ENCODE measurements at regions not wholly inside any gene's neighbourhood (a gene's known extent, or its start where the extent isn't known, plus 50 kb on each side); places are given as distances from the start of the nearest gene placed in this dataset.

GRCh38 chr21:41681348-41681801, 85.5 kb downstream of the RIPK4 start:
- peak overlapping the region in 1 of 3 donors; percentile 21 for H3K27ac ChIP-seq (ENCODE audit: low read depth in 1 of 3, low read length in 2 of 3)

GRCh38 chr21:41680444-41681347, 86.2 kb downstream of the RIPK4 start:
- H3K36me3 ChIP-seq (ENCODE audit: control insufficient read depth in 3 of 3, insufficient read depth in 2 of 3, low read depth in 1 of 3, low read length in 3 of 3): peaks cover 0 to 2% (median 0%) of the 10 kb centered on the region in 3 donors
- peak overlapping the region in 1 of 3 donors; percentile 1 for H3K4me3 ChIP-seq (ENCODE audit: low read depth in 1 of 3, low read length in 3 of 3)
- DNase-seq: no peak
- peak overlapping the region in 1 of 3 donors; percentile 38 for H3K27ac ChIP-seq (ENCODE audit: low read depth in 1 of 3, low read length in 2 of 3)
- no peaks in the 10 kb centered on the region for H3K27me3 ChIP-seq (ENCODE audit: control insufficient read depth in 3 of 3, insufficient read depth in 3 of 3, low read length in 3 of 3)
- 63 to 76% (median 67%) methylated on average over 23 of the region's 23 CpGs for WGBS, 3 donors
- no peak for FAIRE-seq
- H3K4me1 ChIP-seq (ENCODE audit: control insufficient read depth in 3 of 3, insufficient read depth in 2 of 3, low read depth in 1 of 3, low read length in 2 of 3): peaks cover 0 to 25% (median 0%) of the 10 kb centered on the region in 3 donors
- no peaks in the 10 kb centered on the region for H3K9me3 ChIP-seq (ENCODE audit: control insufficient read depth in 2 of 2, insufficient read depth in 1 of 2, low read depth in 1 of 2, low read length in 1 of 2)

More at GRCh38 chr21:41681348-41681801, 85.5 kb downstream of the RIPK4 start:
- 58 to 85% (median 76%) methylated on average over 20 of the region's 20 CpGs for WGBS, 3 donors
- H3K27me3 ChIP-seq (ENCODE audit: control insufficient read depth in 3 of 3, insufficient read depth in 3 of 3, low read length in 3 of 3): no peaks in the 10 kb centered on the region
- H3K36me3 ChIP-seq (ENCODE audit: control insufficient read depth in 3 of 3, insufficient read depth in 2 of 3, low read depth in 1 of 3, low read length in 3 of 3): peaks cover 0 to 2% (median 0%) of the 10 kb centered on the region in 3 donors
- H3K9me3 ChIP-seq (ENCODE audit: control insufficient read depth in 2 of 2, insufficient read depth in 1 of 2, low read depth in 1 of 2, low read length in 1 of 2): no peaks in the 10 kb centered on the region
- no peak for FAIRE-seq
- peaks cover 0 to 27% (median 0%) of the 10 kb centered on the region in 3 donors for H3K4me1 ChIP-seq (ENCODE audit: control insufficient read depth in 3 of 3, insufficient read depth in 2 of 3, low read depth in 1 of 3, low read length in 2 of 3)
- no peak for DNase-seq
- H3K4me3 ChIP-seq (ENCODE audit: low read depth in 1 of 3, low read length in 3 of 3): peak overlapping the region in 1 of 3 donors; percentile 1

- peak overlapping the region; percentile 87 to 97 (median 96) for H3K27ac ChIP-seq (ENCODE audit: low read depth in 1 of 3, low read length in 2 of 3)
- 7 to 23% (median 15%) methylated on average over 11 of the region's 11 CpGs for WGBS, 3 donors
- FAIRE-seq: no peak
- no peaks in the 10 kb centered on the region for H3K9me3 ChIP-seq (ENCODE audit: control insufficient read depth in 2 of 2, insufficient read depth in 1 of 2, low read depth in 1 of 2, low read length in 1 of 2)
- no peaks in the 10 kb centered on the region for H3K36me3 ChIP-seq (ENCODE audit: control insufficient read depth in 3 of 3, insufficient read depth in 2 of 3, low read depth in 1 of 3, low read length in 3 of 3)
- DNase-seq: peak; percentile 99 to 100
- peak overlapping the region in 1 of 3 donors; percentile 5 for H3K4me3 ChIP-seq (ENCODE audit: low read depth in 1 of 3, low read length in 3 of 3)
- H3K4me1 ChIP-seq (ENCODE audit: control insufficient read depth in 3 of 3, insufficient read depth in 2 of 3, low read depth in 1 of 3, low read length in 2 of 3): peaks cover 0 to 16% (median 0%) of the 10 kb centered on the region in 3 donors
- H3K27me3 ChIP-seq (ENCODE audit: control insufficient read depth in 3 of 3, insufficient read depth in 3 of 3, low read length in 3 of 3): no peaks in the 10 kb centered on the region
Measured at GRCh38 chr21:41678924-41679318, 87.9 kb downstream of the RIPK4 start.

- DNase-seq (peak; percentile 88 to 97), FAIRE-seq (no peak)
- H3K9me3 ChIP-seq (ENCODE audit: control insufficient read depth in 2 of 2, insufficient read depth in 1 of 2, low read depth in 1 of 2, low read length in 1 of 2): no peaks in the 10 kb centered on the region
- H3K36me3 ChIP-seq (ENCODE audit: control insufficient read depth in 3 of 3, insufficient read depth in 2 of 3, low read depth in 1 of 3, low read length in 3 of 3): no peaks in the 10 kb centered on the region
- peaks cover 0 to 16% (median 0%) of the 10 kb centered on the region in 3 donors for H3K4me1 ChIP-seq (ENCODE audit: control insufficient read depth in 3 of 3, insufficient read depth in 2 of 3, low read depth in 1 of 3, low read length in 2 of 3)
- peak overlapping the region; percentile 87 to 97 (median 96) for H3K27ac ChIP-seq (ENCODE audit: low read depth in 1 of 3, low read length in 2 of 3)
- H3K4me3 ChIP-seq (ENCODE audit: low read depth in 1 of 3, low read length in 3 of 3): peak overlapping the region in 1 of 3 donors; percentile 5
- no peaks in the 10 kb centered on the region for H3K27me3 ChIP-seq (ENCODE audit: control insufficient read depth in 3 of 3, insufficient read depth in 3 of 3, low read length in 3 of 3)
- WGBS, 3 donors: 20 to 49% (median 32%) methylated on average over 17 of the region's 17 CpGs
Measured at GRCh38 chr21:41678016-41678923, 88.6 kb downstream of the RIPK4 start.

GRCh38 chr21:41677671-41678015, 89.2 kb downstream of the RIPK4 start:
- Histone ChIP-seq H3K4me3 (ENCODE audit: low read depth in 1 of 3, low read length in 3 of 3) (no peak overlapping the region), H3K9me3 (ENCODE audit: control insufficient read depth in 2 of 2, insufficient read depth in 1 of 2, low read depth in 1 of 2, low read length in 1 of 2) (no peaks in the 10 kb centered on the region), H3K27ac (ENCODE audit: low read depth in 1 of 3, low read length in 2 of 3) (peak overlapping the region in 2 of 3 donors; percentile 96 to 97), H3K36me3 (ENCODE audit: control insufficient read depth in 3 of 3, insufficient read depth in 2 of 3, low read depth in 1 of 3, low read length in 3 of 3) (no peaks in the 10 kb centered on the region), H3K4me1 (ENCODE audit: control insufficient read depth in 3 of 3, insufficient read depth in 2 of 3, low read depth in 1 of 3, low read length in 2 of 3) (peaks cover 0 to 16% (median 0%) of the 10 kb centered on the region in 3 donors), H3K27me3 (ENCODE audit: control insufficient read depth in 3 of 3, insufficient read depth in 3 of 3, low read length in 3 of 3) (no peaks in the 10 kb centered on the region)
- 46 to 66% (median 48%) methylated on average over 8 of the region's 8 CpGs for WGBS, 3 donors
- no peak for FAIRE-seq
- no peak for DNase-seq

- H3K36me3 ChIP-seq (ENCODE audit: control insufficient read depth in 3 of 3, insufficient read depth in 2 of 3, low read depth in 1 of 3, low read length in 3 of 3): no peaks in the 10 kb centered on the region
- no peak overlapping the region for H3K4me3 ChIP-seq (ENCODE audit: low read depth in 1 of 3, low read length in 3 of 3)
- no peaks in the 10 kb centered on the region for H3K27me3 ChIP-seq (ENCODE audit: control insufficient read depth in 3 of 3, insufficient read depth in 3 of 3, low read length in 3 of 3)
- no peak for FAIRE-seq
- no peak overlapping the region for H3K27ac ChIP-seq (ENCODE audit: low read depth in 1 of 3, low read length in 2 of 3)
- H3K4me1 ChIP-seq (ENCODE audit: control insufficient read depth in 3 of 3, insufficient read depth in 2 of 3, low read depth in 1 of 3, low read length in 2 of 3): peaks cover 0 to 16% (median 0%) of the 10 kb centered on the region in 3 donors
- no peaks in the 10 kb centered on the region for H3K9me3 ChIP-seq (ENCODE audit: control insufficient read depth in 2 of 2, insufficient read depth in 1 of 2, low read depth in 1 of 2, low read length in 1 of 2)
- DNase-seq: no peak
- WGBS, 3 donors: 68 to 81% (median 78%) methylated on average over 3 of the region's 3 CpGs
Measured at GRCh38 chr21:41676198-41676597, 90.7 kb downstream of the RIPK4 start.

- 64 to 85% (median 75%) methylated on average over 6 of the region's 6 CpGs for WGBS, 3 donors
- no peak for DNase-seq
- Histone ChIP-seq H3K4me1 (ENCODE audit: control insufficient read depth in 3 of 3, insufficient read depth in 2 of 3, low read depth in 1 of 3, low read length in 2 of 3) (peaks cover 0 to 16% (median 0%) of the 10 kb centered on the region in 3 donors), H3K9me3 (ENCODE audit: control insufficient read depth in 2 of 2, insufficient read depth in 1 of 2, low read depth in 1 of 2, low read length in 1 of 2) (no peaks in the 10 kb centered on the region), H3K4me3 (ENCODE audit: low read depth in 1 of 3, low read length in 3 of 3) (no peak overlapping the region), H3K27me3 (ENCODE audit: control insufficient read depth in 3 of 3, insufficient read depth in 3 of 3, low read length in 3 of 3) (no peaks in the 10 kb centered on the region), H3K36me3 (ENCODE audit: control insufficient read depth in 3 of 3, insufficient read depth in 2 of 3, low read depth in 1 of 3, low read length in 3 of 3) (no peaks in the 10 kb centered on the region), H3K27ac (ENCODE audit: low read depth in 1 of 3, low read length in 2 of 3) (no peak overlapping the region)
- FAIRE-seq: no peak
Measured at GRCh38 chr21:41675574-41675973, 91.3 kb downstream of the RIPK4 start.

- 78 to 92% (median 89%) methylated on average over 6 of the region's 6 CpGs for whole genome bisulfite sequencing, 3 donors
- Histone ChIP-seq H3K27me3 (ENCODE audit: control insufficient read depth in 3 of 3, insufficient read depth in 3 of 3, low read length in 3 of 3) (no peaks in the 10 kb centered on the region), H3K4me3 (ENCODE audit: low read depth in 1 of 3, low read length in 3 of 3) (no peak overlapping the region), H3K9me3 (ENCODE audit: control insufficient read depth in 2 of 2, insufficient read depth in 1 of 2, low read depth in 1 of 2, low read length in 1 of 2) (no peaks in the 10 kb centered on the region), H3K36me3 (ENCODE audit: control insufficient read depth in 3 of 3, insufficient read depth in 2 of 3, low read depth in 1 of 3, low read length in 3 of 3) (no peaks in the 10 kb centered on the region), H3K27ac (ENCODE audit: low read depth in 1 of 3, low read length in 2 of 3) (no peak overlapping the region), H3K4me1 (ENCODE audit: control insufficient read depth in 3 of 3, insufficient read depth in 2 of 3, low read depth in 1 of 3, low read length in 2 of 3) (peaks cover 0 to 15% (median 0%) of the 10 kb centered on the region in 3 donors)
- no peak for FAIRE-seq
- DNase-seq: no peak
Measured at GRCh38 chr21:41674402-41674801, 92.5 kb downstream of the RIPK4 start.

All from small intestine (tissue), 7 donors.